PC-9 (cell line): ENCODE measurements at regions not wholly inside any gene's neighbourhood (a gene's known extent, or its start where the extent isn't known, plus 50 kb on each side); places are given as distances from the start of the nearest gene placed in this dataset.

Experiments used
- BruUV-seq: library from RNA; stranded (reverse); fragments of 400-500 nt; replicated peaks from 2 replicates; lab custom pipeline; 2021; lab: Mats Ljungman, UMichigan
- CTCF ChIA-PET: fragments of 300-600 bp; sonication (Branson Sonifier 250); formaldehyde crosslinking; loops from one replicate; lab custom pipeline; 2022; ENCODE audit warnings: antibody characterized with exemption; lab: Charles Lee
- POLR2A ChIA-PET: fragments of 300-600 bp; sonication (Branson Sonifier 250); formaldehyde crosslinking; loops from one replicate; lab custom pipeline; 2022; ENCODE audit warnings: antibody characterized with exemption; ENCODE audit not compliant: unreplicated experiment; lab: Charles Lee
- DNase-seq, 2 experiments: peaks; one replicate each; pipeline versions ENCODE4 v3.0.0 to v3.0.0-alpha.2; 2015 to 2022; ENCODE audit warnings: mixed read lengths in 1 of 2
- H2AFZ ChIP-seq: fragments of 200-600 bp; sonication (generic); 2 replicates; pipeline ENCODE4 v1.8.1; 2017; ENCODE audit warnings: antibody characterized with exemption
- H3F3A ChIP-seq: fragments of 200-600 bp; sonication (generic); 2 replicates; pipeline ENCODE4 v1.8.1; 2017; ENCODE audit warnings: antibody characterized with exemption, mild to moderate bottlenecking, low read depth; ENCODE audit not compliant: insufficient read depth
- H3K27ac ChIP-seq: fragments of 200-600 bp; sonication (generic); 2 replicates; pipeline ENCODE4 v1.6.1; 2016; ENCODE audit warnings: mixed run types
- H3K27me3 ChIP-seq: fragments of 200-600 bp; sonication (generic); 2 replicates; pipeline ENCODE4 v1.6.1; 2016; ENCODE audit warnings: low read depth, mixed run types; ENCODE audit not compliant: insufficient read depth
- H3K36me3 ChIP-seq: fragments of 200-600 bp; sonication (generic); 2 replicates; pipeline ENCODE4 v1.6.1; 2016; ENCODE audit warnings: low read depth, mixed run types
- H3K4me1 ChIP-seq: fragments of 200-600 bp; sonication (generic); replicated peaks from 2 replicates; pipeline ENCODE4 v1.6.1; 2016; ENCODE audit warnings: mixed run types; ENCODE audit not compliant: insufficient read depth
- H3K4me2 ChIP-seq: fragments of 200-600 bp; sonication (generic); 2 replicates; pipeline ENCODE4 v1.6.1; 2017; ENCODE audit warnings: mixed run types
- H3K4me3 ChIP-seq: fragments of 200-600 bp; sonication (generic); 2 replicates; pipeline ENCODE4 v1.6.1; 2016; ENCODE audit warnings: mixed run types
- H3K79me2 ChIP-seq: fragments of 200-600 bp; sonication (generic); 2 replicates; pipeline ENCODE4 v1.6.1; 2017; ENCODE audit warnings: low read depth, mixed run types
- H3K9me2 ChIP-seq: fragments of 200-600 bp; sonication (generic); 2 replicates; pipeline ENCODE4 v1.8.1; 2017; ENCODE audit warnings: mild to moderate bottlenecking; ENCODE audit not compliant: insufficient read depth
- H3K9me3 ChIP-seq: fragments of 200-600 bp; sonication (generic); 2 replicates; pipeline ENCODE4 v1.8.1; 2016; ENCODE audit warnings: low read depth; ENCODE audit not compliant: insufficient read depth
- H4K20me1 ChIP-seq: fragments of 200-600 bp; sonication (generic); 2 replicates; pipeline ENCODE4 v1.8.1; 2017; ENCODE audit not compliant: insufficient read depth
- CTCF ChIP-seq: fragments of 200-600 bp; sonication (generic); conservative IDR thresholded peaks from 2 replicates; pipeline ENCODE4 v1.6.1; 2017; ENCODE audit warnings: mixed run types, antibody characterized with exemption, mild to moderate bottlenecking, moderate library complexity
- EZH2 ChIP-seq: fragments of 200-600 bp; sonication (generic); IDR thresholded peaks from 2 replicates; pipeline ENCODE4 v1.8.0; 2017; ENCODE audit warnings: antibody characterized with exemption, low read depth
- intact Hi-C: fragments of 100-400 bp; cut with micrococcal nuclease; formaldehyde crosslinking; loops from one replicate; pipeline ENCODE4 v1.10.0; 2022; ENCODE audit not compliant: unreplicated experiment

- Histone ChIP-seq H3K9me2 (no peaks in the 10 kb centered on the region), H3K4me3 (no peak overlapping the region), H3K36me3 (no peaks in the 10 kb centered on the region), H3K9me3 (no peaks in the 10 kb centered on the region), H3K4me1 (peaks cover 12% of the 10 kb centered on the region), H2AFZ (no peak overlapping the region), H3K79me2 (no peaks in the 10 kb centered on the region), H3K27me3 (no peaks in the 10 kb centered on the region), H3K27ac (no peak overlapping the region), H4K20me1 (no peaks in the 10 kb centered on the region), H3F3A (no peaks in the 10 kb centered on the region; the same call in 1 of the 2 replicates), H3K4me2 (no peak overlapping the region)
- no peak for DNase-seq
- intact Hi-C loops = no loop called here
- no TSS peak for BruUV-seq
- no peak for TF ChIP-seq EZH2
- no peak for TF ChIP-seq CTCF
- ChIA-PET POLR2A (no interaction called here), CTCF (no interaction called here)
Observed at GRCh38 chr9:90991953-90992352, 190.3 kb downstream of the SYK start.

- Histone ChIP-seq H3K79me2 (no peaks in the 10 kb centered on the region), H3K4me1 (peaks cover 23% of the 10 kb centered on the region), H3K9me3 (no peaks in the 10 kb centered on the region), H3K27me3 (no peaks in the 10 kb centered on the region), H3K36me3 (no peaks in the 10 kb centered on the region), H3K9me2 (no peaks in the 10 kb centered on the region), H3K4me3 (no peak overlapping the region), H3K4me2 (no peak overlapping the region), H3F3A (peaks cover 2% of the 10 kb centered on the region; the same call in 1 of the 2 replicates), H3K27ac (no peak overlapping the region), H4K20me1 (no peaks in the 10 kb centered on the region), H2AFZ (no peak overlapping the region)
- DNase-seq = no peak
- BruUV-seq = no TSS peak
- ChIA-PET CTCF (interaction anchor here (0.6 kb wide), 1 partner anchor 9 kb away, joined by 4 read pairs; no protein-coding TSS in a partner anchor), POLR2A (no interaction called here)
- intact Hi-C loops = no loop called here
- no peak for TF ChIP-seq CTCF
- no peak for TF ChIP-seq EZH2
Observed at GRCh38 chr9:90995516-90995915, 193.9 kb downstream of the SYK start.

DNA sequence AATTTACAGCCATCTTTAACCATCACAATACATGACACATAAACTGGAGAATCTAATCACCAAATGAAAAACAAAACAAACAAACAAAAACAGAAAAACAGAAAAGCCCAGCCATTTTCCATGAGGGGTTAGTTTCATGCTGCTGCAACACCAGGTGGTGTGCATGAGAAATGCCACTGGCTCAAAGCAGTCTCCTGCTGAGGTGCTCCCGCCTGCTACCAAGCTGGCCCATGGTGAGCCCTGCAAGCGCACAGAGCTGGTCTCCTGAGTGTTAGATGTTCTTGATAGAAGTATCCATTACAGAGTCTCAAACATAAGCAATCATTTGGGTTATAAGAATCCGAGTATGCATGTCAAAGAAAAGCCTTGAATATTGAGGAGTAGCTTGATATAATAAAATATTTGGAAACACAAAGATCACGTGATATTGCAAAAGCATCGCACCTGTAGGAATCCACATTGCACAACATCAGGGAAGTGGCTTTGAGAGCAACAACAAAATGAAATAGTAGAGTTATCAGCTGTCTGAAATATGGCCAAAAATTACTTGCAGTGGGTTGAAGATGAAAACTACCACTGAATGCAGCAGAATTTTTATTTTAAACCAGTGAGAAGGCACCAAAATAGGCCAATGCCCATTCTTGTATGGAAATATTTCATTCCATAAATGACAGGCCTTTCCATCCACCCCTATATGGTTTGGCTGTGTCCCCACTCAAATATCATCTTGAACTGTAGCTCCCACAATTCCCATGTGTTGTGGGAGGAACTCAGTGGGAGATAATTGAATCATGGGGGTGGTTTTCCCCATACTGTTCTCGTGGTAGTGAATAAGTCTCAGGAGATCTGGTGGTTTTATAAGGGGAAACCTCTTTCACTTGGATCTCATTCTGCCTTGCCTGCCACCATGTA, 194.8 kb downstream of the SYK start:
- Histone ChIP-seq H2AFZ (no peak overlapping the region), H3K79me2 (no peaks in the 10 kb centered on the region), H4K20me1 (no peaks in the 10 kb centered on the region), H3K4me2 (no peak overlapping the region), H3F3A (peaks cover 8% of the 10 kb centered on the region), H3K4me3 (no peak overlapping the region), H3K9me3 (no peaks in the 10 kb centered on the region), H3K9me2 (no peaks in the 10 kb centered on the region), H3K4me1 (peaks cover 28% of the 10 kb centered on the region), H3K27ac (no peak overlapping the region), H3K27me3 (no peaks in the 10 kb centered on the region), H3K36me3 (no peaks in the 10 kb centered on the region)
- TF ChIP-seq EZH2 (no peak), CTCF (no peak)
- intact Hi-C loops = no loop called here
- CTCF ChIA-PET = no interaction called here
- no TSS peak for BruUV-seq
- DNase-seq = no peak
- POLR2A ChIA-PET = no interaction called here
